ENCODE measurements at regions not wholly inside any gene's neighbourhood (a gene's known extent, or its start where the extent isn't known, plus 50 kb on each side); places are given as distances from the start of the nearest gene placed in this dataset.

DNA sequence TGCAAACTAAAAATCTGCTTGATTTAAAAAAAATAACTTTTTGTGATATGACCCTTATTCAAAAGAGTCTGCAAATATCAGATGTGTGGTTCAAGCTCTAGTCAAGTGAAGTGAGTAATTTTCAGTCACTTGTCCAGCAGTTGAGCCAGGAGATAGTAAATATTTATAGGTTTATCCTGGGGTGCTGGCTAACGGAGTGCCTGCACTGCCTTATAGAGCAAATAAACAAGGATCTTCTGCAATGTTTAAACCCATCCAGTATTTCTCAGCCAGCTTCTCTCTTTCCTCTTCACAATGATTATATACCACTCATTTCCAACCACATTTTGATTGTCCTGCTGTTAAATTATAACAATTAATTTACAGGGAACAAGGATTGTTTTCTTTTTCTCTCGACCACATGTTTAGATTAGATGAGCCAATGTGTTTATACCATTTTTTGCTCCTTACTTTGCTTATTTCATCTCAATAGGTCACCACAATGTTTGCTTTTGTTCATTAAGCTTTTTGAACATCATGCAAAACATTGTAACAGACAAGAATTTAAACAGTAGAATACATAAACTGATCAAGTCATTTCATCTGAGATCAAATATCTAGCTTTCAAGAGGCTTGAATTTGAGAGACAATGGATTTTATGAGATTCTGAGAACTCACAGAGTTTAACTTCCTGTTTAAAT, 60.3 kb upstream of the GREM2 start:
- DNase-seq (ENCODE audit: low read depth) = peak; percentile 6

DNA sequence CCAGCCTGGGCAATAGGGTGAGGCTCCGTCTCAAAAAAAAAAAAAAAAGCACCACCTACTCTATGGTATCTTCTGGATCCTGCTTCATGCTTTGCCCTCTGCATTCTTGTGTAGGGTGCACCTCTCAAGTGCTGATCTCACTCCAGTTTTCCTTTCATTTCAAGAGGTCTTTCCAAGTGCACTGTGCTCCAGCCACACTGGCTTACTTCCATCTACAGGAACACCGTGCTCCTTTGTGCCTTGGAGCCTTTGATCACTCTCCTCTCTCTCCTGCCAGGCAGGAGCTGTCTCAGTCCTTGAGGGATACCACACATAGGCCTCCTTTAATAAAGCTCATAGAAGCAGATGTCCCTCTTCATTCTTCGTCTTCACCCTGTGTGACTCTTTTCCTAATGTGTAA, 55.4 kb upstream of the GREM2 start:
- no peak for DNase-seq (ENCODE audit: low read depth)

DNA sequence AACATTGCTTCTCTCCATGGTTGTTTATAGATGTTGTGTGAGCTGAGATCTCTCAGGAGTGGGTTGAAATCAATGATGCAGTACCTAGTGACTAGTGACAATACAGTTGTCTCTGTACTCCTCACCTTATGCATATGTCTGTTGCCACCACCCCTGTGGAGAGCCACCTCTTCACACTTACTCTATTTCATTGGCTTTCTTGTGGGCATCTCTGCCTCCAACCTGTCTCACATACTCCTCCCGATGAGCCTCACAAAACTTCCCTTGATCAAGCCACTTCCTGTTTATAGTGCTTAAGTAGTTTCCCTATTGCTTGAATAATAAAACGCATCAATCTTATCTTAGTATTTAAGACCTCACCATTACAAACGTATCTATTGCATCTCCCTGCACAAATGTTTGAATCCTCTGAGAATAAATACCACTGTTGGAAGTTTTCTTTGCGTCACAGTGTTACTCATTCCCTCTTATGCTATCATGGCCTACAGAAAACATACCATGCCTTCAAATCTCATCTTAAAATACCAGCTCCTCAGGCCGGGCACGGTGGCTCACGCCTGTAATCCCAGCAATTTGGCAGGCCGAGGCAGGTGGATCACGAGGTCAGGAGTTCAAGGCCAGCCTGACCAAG, 54.7 kb upstream of the GREM2 start:
- peak; percentile 7 for DNase-seq (ENCODE audit: low read depth)

DNA sequence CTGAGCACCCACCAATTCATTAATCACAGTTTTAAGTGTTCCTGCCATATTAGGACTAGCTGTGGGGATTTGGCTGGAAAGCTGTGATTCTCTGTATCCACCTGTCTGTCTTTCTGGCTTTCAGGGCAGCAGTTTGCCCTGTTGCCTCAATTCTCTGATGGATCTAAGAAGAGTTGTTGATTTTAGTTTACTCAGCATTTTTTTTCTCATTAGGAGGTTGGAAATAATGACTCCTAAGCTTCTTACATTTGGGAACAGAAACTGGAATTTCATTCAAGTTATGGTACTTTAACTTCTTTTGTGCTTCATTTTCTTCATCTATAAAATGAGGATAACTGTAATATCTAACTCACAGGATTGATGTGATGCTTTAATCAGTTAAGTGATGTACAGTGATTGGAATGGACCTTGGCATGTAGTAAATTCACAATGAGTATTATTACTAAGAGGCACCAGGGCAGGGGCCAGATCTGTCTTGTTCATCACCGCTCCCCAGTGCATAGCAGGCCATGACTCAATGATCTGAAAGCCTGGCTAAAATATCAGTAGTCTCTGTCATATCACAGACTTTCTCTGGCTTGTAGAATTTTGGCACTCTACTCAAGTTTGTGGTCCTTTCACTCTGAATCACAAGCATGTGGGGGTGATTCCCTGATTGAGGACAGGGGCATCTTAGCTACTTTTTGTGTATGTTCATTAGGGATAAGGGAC, 51.4 kb upstream of the GREM2 start:
- peak; percentile 92 for DNase-seq (ENCODE audit: low read depth)

Measured in EH (cell line).